Endothelial cell of umbilical vein (primary cell): ENCODE measurements at regions not wholly inside any gene's neighbourhood (a gene's known extent, or its start where the extent isn't known, plus 50 kb on each side); places are given as distances from the start of the nearest gene placed in this dataset.

Source experiments
- BruUV-seq: library from RNA; stranded (reverse); fragments of 400-500 nt; replicated peaks from 2 replicates; lab custom pipeline; 2021; lab: Mats Ljungman, UMichigan
- CTCF ChIA-PET: fragments of 300-600, 350-600 bp; sonication (Branson Sonifier 250); formaldehyde crosslinking; loops from one replicate; lab custom pipeline; 2021; ENCODE audit warnings: antibody characterized with exemption, inconsistent platforms; lab: Charles Lee
- POLR2A ChIA-PET: fragments of 300-600, 350-600 bp; sonication (Branson Sonifier 250); formaldehyde crosslinking; loops from one replicate; lab custom pipeline; 2021; ENCODE audit warnings: antibody characterized with exemption, inconsistent platforms; lab: Charles Lee
- DNase-seq: peaks from one replicate; pipeline ENCODE4 v3.0.0-alpha.2; 2011; ENCODE audit warnings: low read depth, low spot score
- FAIRE-seq: peaks from 2 replicates; lab custom pipeline; 2011; peaks lifted over from hg19 to GRCh38; lab: Jason Lieb, UNC
- H2AFZ ChIP-seq: 2 replicates; pipeline ENCODE4 v1.6.0; 2012; ENCODE audit warnings: low read depth, low read length, control low read depth, inconsistent platforms
- H3K27ac ChIP-seq: 2 replicates; pipeline ENCODE4 v1.5.1; 2011; ENCODE audit warnings: low read depth, mild to moderate bottlenecking, control low read depth, low read length, moderate library complexity; ENCODE audit not compliant: insufficient read depth
- H3K27me3 ChIP-seq, 2 experiments: 2 replicates each; pipeline versions ENCODE4 v1.6.0 to v1.6.1; 2011; ENCODE audit warnings: low read length in 2 of 2, mixed read lengths in 1 of 2; ENCODE audit not compliant: control insufficient read depth in 2 of 2, insufficient read depth in 2 of 2
- H3K36me3 ChIP-seq, 2 experiments: 2 replicates in 1 of 2; 3 replicates in 1 of 2; pipeline ENCODE4 v1.5.1; 2011; ENCODE audit warnings: low read length in 2 of 2, mild to moderate bottlenecking in 1 of 2, moderate library complexity in 1 of 2; ENCODE audit not compliant: control insufficient read depth in 2 of 2, insufficient read depth in 2 of 2; ENCODE audit errors: extremely low read depth in 1 of 2
- H3K4me1 ChIP-seq: 3 replicates; pipeline ENCODE4 v1.5.1; 2011; ENCODE audit warnings: mild to moderate bottlenecking, low read length; ENCODE audit not compliant: control insufficient read depth, insufficient read depth; ENCODE audit errors: extremely low read depth
- H3K4me2 ChIP-seq: 2 replicates; pipeline ENCODE4 v1.6.1; 2011; ENCODE audit warnings: low read length, control low read depth, mixed read lengths; ENCODE audit not compliant: insufficient read depth
- H3K4me3 ChIP-seq, 3 experiments: fragments of 200-600 bp in 1 of 3; sonication (generic), shearing (Covaris generic) in 1 of 3; replicated peaks in 1 of 3; 2 replicates each; pipeline ENCODE4 v1.5.1; 2011 to 2016; ENCODE audit warnings: control low read depth in 3 of 3, low read length in 3 of 3, mild to moderate bottlenecking in 2 of 3, inconsistent platforms in 1 of 3, low read depth in 1 of 3, moderate library complexity in 1 of 3; ENCODE audit not compliant: insufficient read depth in 1 of 3
- H3K79me2 ChIP-seq: 2 replicates; pipeline ENCODE4 v1.6.0; 2012; ENCODE audit warnings: low read length, inconsistent platforms; ENCODE audit not compliant: control insufficient read depth, insufficient read depth
- H3K9ac ChIP-seq: replicated peaks from 2 replicates; pipeline ENCODE3; 2011; ENCODE audit warnings: low read length, control low read depth; ENCODE audit not compliant: insufficient read depth; ENCODE audit errors: extremely low read depth
- H3K9me1 ChIP-seq: replicated peaks from 3 replicates; pipeline ENCODE4 v1.6.0; 2011; ENCODE audit warnings: mild to moderate bottlenecking, low read length; ENCODE audit not compliant: control insufficient read depth, insufficient read depth; ENCODE audit errors: extremely low read depth
- H3K9me3 ChIP-seq: replicated peaks from 2 replicates; pipeline ENCODE4 v1.5.1; 2012; ENCODE audit warnings: low read length, inconsistent platforms; ENCODE audit not compliant: control insufficient read depth, insufficient read depth
- H4K20me1 ChIP-seq: replicated peaks from 2 replicates; pipeline ENCODE3; 2011; ENCODE audit warnings: mild to moderate bottlenecking, low read length; ENCODE audit not compliant: control insufficient read depth, insufficient read depth; ENCODE audit errors: extremely low read depth
- CTCF ChIP-seq, 2 donors: IDR thresholded peaks; 1 replicate in 1 of 2; 2 replicates in 1 of 2; pipeline ENCODE4 v1.5.1; 2011; ENCODE audit warnings: low read length in 2 of 2, mild to moderate bottlenecking in 2 of 2, moderate library complexity in 2 of 2, control low read depth in 1 of 2, inconsistent platforms in 1 of 2, low read depth in 1 of 2; ENCODE audit not compliant: insufficient read depth in 1 of 2; ENCODE audit errors: extremely low read depth in 1 of 2
- EZH2 ChIP-seq: IDR thresholded peaks from 2 replicates; pipeline ENCODE4 v1.6.1; 2012; ENCODE audit warnings: borderline replicate concordance, low read depth, mild to moderate bottlenecking, moderate library complexity, low read length, inconsistent platforms; ENCODE audit not compliant: severe bottlenecking
- FOS ChIP-seq: IDR thresholded peaks from 2 replicates; pipeline ENCODE4 v1.6.1; 2011; ENCODE audit warnings: mild to moderate bottlenecking, low read length, moderate library complexity, borderline replicate concordance; ENCODE audit not compliant: insufficient read depth
- JUN ChIP-seq: IDR thresholded peaks from 2 replicates; pipeline ENCODE4 v1.6.1; 2011; ENCODE audit warnings: borderline replicate concordance, low read depth; ENCODE audit not compliant: insufficient read length, insufficient read depth
- MAX ChIP-seq: IDR thresholded peaks from 2 replicates; pipeline ENCODE4 v1.6.1; 2011; ENCODE audit not compliant: insufficient read depth, insufficient read length
- MYC ChIP-seq: IDR thresholded peaks from one replicate; pipeline ENCODE4 v1.6.1; 2011; ENCODE audit warnings: mild to moderate bottlenecking, low read depth, low read length
- dilution Hi-C: fragments of 300-500 bp; cut with MboI; formaldehyde crosslinking; loops from one replicate; pipeline ENCODE4 v1.15.0; 2019; ENCODE audit warnings: low sequenced_read_pairs; ENCODE audit not compliant: extremely low pct_ligation_motif_present
- intact Hi-C: fragments of 100-400 bp; cut with micrococcal nuclease; formaldehyde crosslinking; loops from one replicate; pipeline ENCODE4 v1.10.0; 2022

GRCh38 chr17:77793146-77793970 is 165.1 kb upstream of the TNRC6C start:
- no peak overlapping the region for H3K27ac ChIP-seq
- no peak overlapping the region for H3K4me2 ChIP-seq
- FAIRE-seq (no peak), DNase-seq (no peak)
- no peaks in the 10 kb centered on the region for H3K36me3 ChIP-seq
- H2AFZ ChIP-seq, result no peak overlapping the region
- dilution Hi-C loops, result no loop called here
- no peaks in the 10 kb centered on the region for H3K9me3 ChIP-seq
- no peaks in the 10 kb centered on the region for H3K4me1 ChIP-seq
- intact Hi-C loops, result no loop called here
- no peaks in the 10 kb centered on the region for H3K27me3 ChIP-seq
- no peaks in the 10 kb centered on the region for H4K20me1 ChIP-seq
- H3K79me2 ChIP-seq, result no peaks in the 10 kb centered on the region
- ChIA-PET POLR2A (no interaction called here), CTCF (no interaction called here)
- TF ChIP-seq MAX, result no peak
- no peak for TF ChIP-seq CTCF (IDR thresholded peaks at IDR 0.05; ENCODE audit: extremely low read depth in 1 of 2, insufficient read depth in 1 of 2, low read depth in 1 of 2, low read length in 2 of 2)
- TF ChIP-seq JUN, result no peak
- TF ChIP-seq MYC, result no peak
- no peak for TF ChIP-seq EZH2
- TF ChIP-seq FOS, result no peak
- BruUV-seq, result no TSS peak
- H3K9me1 ChIP-seq, result no peaks in the 10 kb centered on the region
- no peak overlapping the region for H3K4me3 ChIP-seq
- no peak overlapping the region for H3K9ac ChIP-seq
